DOHH2 (cell line): ENCODE measurements at regions not wholly inside any gene's neighbourhood (a gene's known extent, or its start where the extent isn't known, plus 50 kb on each side); places are given as distances from the start of the nearest gene placed in this dataset.

Experiments
- H3F3A ChIP-seq: fragments of 200-600 bp; sonication (generic), shearing (Covaris generic); 2 replicates; pipeline ENCODE4 v1.6.0; 2016; ENCODE audit warnings: antibody characterized with exemption, mild to moderate bottlenecking; ENCODE audit not compliant: control insufficient read depth, insufficient read depth
- H3K27ac ChIP-seq: fragments of 200-600 bp; sonication (generic); 2 replicates; pipeline ENCODE4 v1.5.1; 2014; ENCODE audit warnings: low read depth, mild to moderate bottlenecking, low read length, moderate library complexity
- H3K27me3 ChIP-seq: fragments of 200-600 bp; sonication (generic); 2 replicates; pipeline ENCODE4 v1.6.1; 2014; ENCODE audit warnings: mild to moderate bottlenecking, low read length, mixed read lengths; ENCODE audit not compliant: control insufficient read depth
- H3K36me3 ChIP-seq: fragments of 200-600 bp; sonication (generic); 2 replicates; pipeline ENCODE4 v1.6.1; 2014; ENCODE audit warnings: mild to moderate bottlenecking, low read length, moderate library complexity, mixed read lengths; ENCODE audit not compliant: control insufficient read depth
- H3K4me1 ChIP-seq: fragments of 200-600 bp; sonication (generic); 2 replicates; pipeline ENCODE4 v1.6.1; 2014; ENCODE audit warnings: mild to moderate bottlenecking, low read length, mixed read lengths; ENCODE audit not compliant: control insufficient read depth
- H3K4me2 ChIP-seq: fragments of 200-600 bp; sonication (generic); 2 replicates; pipeline ENCODE4 v1.6.0; 2014; ENCODE audit warnings: mild to moderate bottlenecking, low read length, moderate library complexity
- H3K4me3 ChIP-seq: fragments of 200-600 bp; sonication (generic); 2 replicates; pipeline ENCODE4 v1.5.1; 2014; ENCODE audit warnings: mild to moderate bottlenecking, low read length, mixed read lengths
- H3K79me2 ChIP-seq: fragments of 200-600 bp; sonication (generic); 2 replicates; pipeline ENCODE4 v1.6.1; 2014; ENCODE audit warnings: mild to moderate bottlenecking, low read length, mixed read lengths; ENCODE audit not compliant: control insufficient read depth
- H3K9me2 ChIP-seq: fragments of 200-600 bp; sonication (generic); replicated peaks from 2 replicates; pipeline ENCODE4 v1.6.1; 2014; ENCODE audit warnings: mild to moderate bottlenecking, low read length, mixed read lengths; ENCODE audit not compliant: control insufficient read depth
- H3K9me3 ChIP-seq: fragments of 200-600 bp; sonication (generic); 2 replicates; pipeline ENCODE4 v1.6.1; 2014; ENCODE audit warnings: antibody characterized with exemption, low read length, mixed read lengths; ENCODE audit not compliant: control insufficient read depth, insufficient read depth
- H4K20me1 ChIP-seq: fragments of 200-600 bp; sonication (generic); 2 replicates; pipeline ENCODE4 v1.6.0; 2014; ENCODE audit warnings: low read depth, mild to moderate bottlenecking, antibody characterized with exemption, low read length, moderate library complexity; ENCODE audit not compliant: control insufficient read depth, insufficient read depth
- CTCF ChIP-seq: fragments of 200-600 bp; sonication (generic); IDR thresholded peaks from one replicate; pipeline ENCODE4 v1.5.1; 2014; ENCODE audit warnings: antibody characterized with exemption, mild to moderate bottlenecking, low read depth, low read length; ENCODE audit not compliant: poor library complexity, severe bottlenecking
- EZH2phosphoT487 ChIP-seq: fragments of 200-600 bp; sonication (generic); IDR thresholded peaks from 2 replicates; pipeline ENCODE4 v1.6.1; 2017; ENCODE audit warnings: borderline replicate concordance, mild to moderate bottlenecking, antibody characterized with exemption, low read length, moderate library complexity, mixed read lengths

GRCh38 chr10:110405380-110405779 is 92.3 kb upstream of the DUSP5 start:
- H3K4me1 ChIP-seq: peaks cover 28% of the 10 kb centered on the region

GRCh38 chr10:110407301-110408170 is 90.2 kb upstream of the DUSP5 start:
- Histone ChIP-seq H3K4me2 (peak overlapping the region; percentile 38), H3K4me1 (peaks cover 50% of the 10 kb centered on the region), H3K27ac (no peak overlapping the region), H3K9me3 (no peaks in the 10 kb centered on the region), H3K4me3 (no peak overlapping the region), H3K9me2 (no peaks in the 10 kb centered on the region), H3K27me3 (0 out of 2 replicates have a peak, but pooled peaks cover 6% of the 10 kb centered on the region), H3F3A (peaks cover 2% of the 10 kb centered on the region; the same call in 1 of the 2 replicates), H4K20me1 (no peaks in the 10 kb centered on the region), H3K79me2 (no peaks in the 10 kb centered on the region), H3K36me3 (no peaks in the 10 kb centered on the region)
- no peak for TF ChIP-seq CTCF
- no peak for TF ChIP-seq EZH2phosphoT487

More at GRCh38 chr10:110405380-110405779, 92.3 kb upstream of the DUSP5 start:
- 0 out of 2 replicates have a peak, but pooled peaks cover 6% of the 10 kb centered on the region for H3K27me3 ChIP-seq
- H3K4me3 ChIP-seq: no peak overlapping the region
- no peak overlapping the region for H3K4me2 ChIP-seq
- H3K36me3 ChIP-seq: no peaks in the 10 kb centered on the region
- no peaks in the 10 kb centered on the region for H4K20me1 ChIP-seq
- H3K9me3 ChIP-seq: no peaks in the 10 kb centered on the region
- H3K27ac ChIP-seq: no peak overlapping the region
- no peak for TF ChIP-seq EZH2phosphoT487
- TF ChIP-seq CTCF: no peak
- H3F3A ChIP-seq: no peaks in the 10 kb centered on the region
- no peaks in the 10 kb centered on the region for H3K79me2 ChIP-seq
- no peaks in the 10 kb centered on the region for H3K9me2 ChIP-seq

- H3K79me2 ChIP-seq: no peaks in the 10 kb centered on the region
- no peaks in the 10 kb centered on the region for H4K20me1 ChIP-seq
- H3K27ac ChIP-seq: no peak overlapping the region
- 0 out of 2 replicates have a peak, but pooled peaks cover 6% of the 10 kb centered on the region for H3K27me3 ChIP-seq
- H3K9me3 ChIP-seq: no peaks in the 10 kb centered on the region
- H3K4me3 ChIP-seq: 0 out of 2 replicates have a peak overlapping the region, but pooled peaks have one; percentile 11
- peak overlapping the region; percentile 38 for H3K4me2 ChIP-seq
- peaks cover 58% of the 10 kb centered on the region for H3K4me1 ChIP-seq
- peaks cover 9% of the 10 kb centered on the region for H3F3A ChIP-seq
- H3K9me2 ChIP-seq: no peaks in the 10 kb centered on the region
- no peak for TF ChIP-seq CTCF
- no peaks in the 10 kb centered on the region for H3K36me3 ChIP-seq
Observed at GRCh38 chr10:110408203-110408871, 89.4 kb upstream of the DUSP5 start.
